ENCODE measurements at regions not wholly inside any gene's neighbourhood (a gene's known extent, or its start where the extent isn't known, plus 50 kb on each side); places are given as distances from the start of the nearest gene placed in this dataset.

DNA sequence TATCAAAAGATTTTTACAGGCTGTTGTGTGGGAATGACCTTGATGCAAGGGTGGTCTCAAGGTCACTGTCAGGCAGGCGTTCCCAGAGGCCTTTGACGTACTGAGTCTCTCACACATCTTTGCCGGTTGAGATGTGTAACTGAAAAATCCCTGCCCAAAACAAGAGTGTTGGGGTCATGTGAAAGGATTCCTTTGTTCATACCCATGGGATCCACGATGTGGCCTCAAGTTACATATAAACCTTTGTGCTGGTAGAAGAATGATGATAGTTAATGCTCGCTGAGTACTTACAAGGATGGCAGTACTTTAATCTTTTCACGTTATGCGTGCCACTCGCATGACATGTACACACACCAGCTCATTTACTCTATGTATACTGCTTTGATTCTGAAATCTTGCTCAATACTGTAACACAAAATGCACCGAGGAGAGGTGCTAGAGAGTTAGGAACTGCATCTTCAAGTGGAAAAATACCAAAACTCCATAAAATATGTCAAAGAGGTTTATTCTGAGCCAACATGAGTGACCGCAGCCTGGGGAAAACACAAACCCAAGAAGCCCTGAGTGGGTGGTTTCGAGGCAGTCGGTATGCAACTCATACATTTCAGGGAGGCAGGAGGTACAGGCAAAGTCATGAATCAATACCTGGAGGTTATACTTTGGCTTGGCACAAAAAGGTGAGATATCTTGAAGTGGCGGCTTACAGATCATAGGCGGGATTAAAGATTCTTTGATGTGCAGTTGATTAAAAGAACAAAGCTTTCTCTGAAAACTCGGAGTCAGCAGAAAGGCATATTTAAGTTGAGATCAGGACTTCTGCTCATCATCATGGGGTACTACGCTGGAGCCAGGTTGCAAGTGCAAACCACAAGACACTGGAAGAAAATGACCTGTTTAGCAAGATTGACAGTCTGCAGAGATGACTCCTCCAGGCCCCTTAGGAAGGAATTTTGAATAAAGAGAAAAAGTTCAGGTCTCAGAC, 87.4 kb upstream of the ARHGEF7 start (continued):
- TF ChIP-seq FOSL1 (IDR thresholded peaks at IDR 0.05; ENCODE audit: insufficient read depth, low read depth, low read length): no peak

All from H1 (cell line).